GM18858 (cell line): ENCODE measurements at regions not wholly inside any gene's neighbourhood (a gene's known extent, or its start where the extent isn't known, plus 50 kb on each side); places are given as distances from the start of the nearest gene placed in this dataset.
"Not testable (repeated sequence)": the region's sequence is repeated elsewhere in the genome, so short reads cannot be mapped to it uniquely, and the experiment has no call there.

Experiments
- ATAC-seq: cut with Tn5 transposase; IDR thresholded peaks from one replicate; pipeline ENCODE4 v1.9.1; 2021; ENCODE audit not compliant: unreplicated experiment

- ATAC-seq, result not testable (repeated sequence)
These were observed 52.9 kb upstream of the CSF1 start for GRCh38 chr1:109857702-109858101.

- not testable (repeated sequence) for ATAC-seq
These were observed 54.7 kb upstream of the CSF1 start for GRCh38 chr1:109855986-109856385.

GRCh38 chr1:109853972-109854371, 56.7 kb upstream of the CSF1 start:
- ATAC-seq, result not testable (repeated sequence)

- not testable (repeated sequence) for ATAC-seq
These were observed 58.2 kb upstream of the CSF1 start for GRCh38 chr1:109852221-109853015.

GRCh38 chr1:109850827-109851226, 59.8 kb upstream of the CSF1 start:
- no peak for ATAC-seq

GRCh38 chr1:109850194-109850593, 60.5 kb upstream of the CSF1 start:
- no peak for ATAC-seq

- no peak for ATAC-seq
These were observed 61.0 kb upstream of the CSF1 start for GRCh38 chr1:109849655-109850054.

- no peak for ATAC-seq
These were observed 63.4 kb upstream of the CSF1 start for GRCh38 chr1:109847251-109847650.

GRCh38 chr1:109846846-109847245, 63.8 kb upstream of the CSF1 start:
- ATAC-seq, result no peak

- no peak for ATAC-seq
These were observed 64.5 kb upstream of the CSF1 start for GRCh38 chr1:109846162-109846561.

- ATAC-seq, result no peak
These were observed 65.0 kb upstream of the CSF1 start for GRCh38 chr1:109845658-109846057.

GRCh38 chr1:109844609-109845008, 66.0 kb upstream of the CSF1 start:
- no peak for ATAC-seq

- no peak for ATAC-seq
These were observed 70.5 kb upstream of the CSF1 start for GRCh38 chr1:109840011-109840629.

- not testable (repeated sequence) for ATAC-seq
These were observed 71.4 kb upstream of the CSF1 start for GRCh38 chr1:109839276-109839675.

- ATAC-seq, result no peak
These were observed 71.8 kb upstream of the CSF1 start for GRCh38 chr1:109838838-109839240.

- no peak for ATAC-seq
These were observed 72.6 kb upstream of the CSF1 start for GRCh38 chr1:109837852-109838570.

GRCh38 chr1:109835645-109836044, 71.9 kb upstream of the EPS8L3 start:
- not testable (repeated sequence) for ATAC-seq

- ATAC-seq, result no peak
These were observed 71.2 kb upstream of the EPS8L3 start for GRCh38 chr1:109834951-109835350.

GRCh38 chr1:109832945-109833344, 69.2 kb upstream of the EPS8L3 start:
- no peak for ATAC-seq

GRCh38 chr1:109828756-109829505, 65.2 kb upstream of the EPS8L3 start:
- ATAC-seq, result no peak

GRCh38 chr1:109827986-109828385, 64.3 kb upstream of the EPS8L3 start:
- ATAC-seq, result no peak
